ENCODE measurements at regions not wholly inside any gene's neighbourhood (a gene's known extent, or its start where the extent isn't known, plus 50 kb on each side); places are given as distances from the start of the nearest gene placed in this dataset.

GRCh38 chr2:198706476-198707082, 751.2 kb downstream of the SATB2 start:
- no peak for DNase-seq
- H3K9me3 Mint-ChIP-seq: no peaks in the 10 kb centered on the region
- H3K36me3 Mint-ChIP-seq: no peaks in the 10 kb centered on the region
- ATAC-seq (ENCODE audit: low read depth): no peak
- POLR2A ChIA-PET: no interaction called here
- no peak overlapping the region for H3K4me3 Mint-ChIP-seq
- peaks cover 2% of the 10 kb centered on the region for H3K27me3 Mint-ChIP-seq
- H3K27ac Mint-ChIP-seq: no peak overlapping the region
- H3K4me1 Mint-ChIP-seq: no peaks in the 10 kb centered on the region

- Mint-ChIP-seq H3K4me1 (no peaks in the 10 kb centered on the region), H3K27me3 (peaks cover 3% of the 10 kb centered on the region), H3K4me3 (no peak overlapping the region), H3K36me3 (no peaks in the 10 kb centered on the region), H3K27ac (no peak overlapping the region), H3K9me3 (no peaks in the 10 kb centered on the region)
- DNase-seq (no peak), ATAC-seq (ENCODE audit: low read depth) (no peak)
- POLR2A ChIA-PET: no interaction called here
Measured at GRCh38 chr2:198703281-198703680, 754.5 kb downstream of the SATB2 start.

GRCh38 chr2:198702796-198703195, 754.9 kb downstream of the SATB2 start:
- H3K9me3 Mint-ChIP-seq: no peaks in the 10 kb centered on the region
- no peak overlapping the region for H3K27ac Mint-ChIP-seq
- peaks cover 3% of the 10 kb centered on the region for H3K27me3 Mint-ChIP-seq
- ATAC-seq (ENCODE audit: low read depth) (no peak), DNase-seq (no peak)
- no peak overlapping the region for H3K4me3 Mint-ChIP-seq
- no peaks in the 10 kb centered on the region for H3K36me3 Mint-ChIP-seq
- H3K4me1 Mint-ChIP-seq: no peaks in the 10 kb centered on the region
- POLR2A ChIA-PET: no interaction called here

GRCh38 chr2:198701481-198701880, 756.3 kb downstream of the SATB2 start:
- DNase-seq: no peak
- no peaks in the 10 kb centered on the region for H3K4me1 Mint-ChIP-seq
- no peak for ATAC-seq (ENCODE audit: low read depth)
- no peaks in the 10 kb centered on the region for H3K9me3 Mint-ChIP-seq
- POLR2A ChIA-PET: no interaction called here
- H3K27ac Mint-ChIP-seq: no peak overlapping the region
- H3K27me3 Mint-ChIP-seq: peaks cover 3% of the 10 kb centered on the region
- H3K36me3 Mint-ChIP-seq: no peaks in the 10 kb centered on the region
- no peak overlapping the region for H3K4me3 Mint-ChIP-seq

- H3K4me1 Mint-ChIP-seq: no peaks in the 10 kb centered on the region
- no peak overlapping the region for H3K27ac Mint-ChIP-seq
- no peaks in the 10 kb centered on the region for H3K9me3 Mint-ChIP-seq
Measured at GRCh38 chr2:198700319-198700718, 757.4 kb downstream of the SATB2 start.

GRCh38 chr2:198698230-198698629, 759.5 kb downstream of the SATB2 start:
- ATAC-seq (ENCODE audit: low read depth) (no peak), DNase-seq (no peak)
- Mint-ChIP-seq H3K27ac (no peak overlapping the region), H3K4me3 (no peak overlapping the region), H3K36me3 (no peaks in the 10 kb centered on the region), H3K9me3 (no peaks in the 10 kb centered on the region), H3K27me3 (peaks cover 3% of the 10 kb centered on the region), H3K4me1 (no peaks in the 10 kb centered on the region)
- POLR2A ChIA-PET: no interaction called here

More at GRCh38 chr2:198700319-198700718, 757.4 kb downstream of the SATB2 start:
- POLR2A ChIA-PET: no interaction called here
- peaks cover 3% of the 10 kb centered on the region for H3K27me3 Mint-ChIP-seq
- ATAC-seq (ENCODE audit: low read depth) (no peak), DNase-seq (no peak)
- H3K36me3 Mint-ChIP-seq: no peaks in the 10 kb centered on the region
- no peak overlapping the region for H3K4me3 Mint-ChIP-seq

- H3K27me3 Mint-ChIP-seq: peaks cover 3% of the 10 kb centered on the region
- no peak overlapping the region for H3K4me3 Mint-ChIP-seq
- no peaks in the 10 kb centered on the region for H3K9me3 Mint-ChIP-seq
- H3K27ac Mint-ChIP-seq: no peak overlapping the region
- H3K4me1 Mint-ChIP-seq: no peaks in the 10 kb centered on the region
- DNase-seq (no peak), ATAC-seq (ENCODE audit: low read depth) (no peak)
- no peaks in the 10 kb centered on the region for H3K36me3 Mint-ChIP-seq
- POLR2A ChIA-PET: no interaction called here
Measured at GRCh38 chr2:198697794-198698193, 759.9 kb downstream of the SATB2 start.

GRCh38 chr2:198697218-198697617, 760.5 kb downstream of the SATB2 start:
- Mint-ChIP-seq H3K4me1 (no peaks in the 10 kb centered on the region), H3K27me3 (peaks cover 3% of the 10 kb centered on the region)

GRCh38 chr2:198695879-198696278, 761.9 kb downstream of the SATB2 start:
- H3K36me3 Mint-ChIP-seq: no peaks in the 10 kb centered on the region
- POLR2A ChIA-PET: no interaction called here
- no peak for ATAC-seq (ENCODE audit: low read depth)

More at GRCh38 chr2:198697218-198697617, 760.5 kb downstream of the SATB2 start:
- POLR2A ChIA-PET: no interaction called here
- Mint-ChIP-seq H3K9me3 (no peaks in the 10 kb centered on the region), H3K4me3 (no peak overlapping the region), H3K27ac (no peak overlapping the region), H3K36me3 (no peaks in the 10 kb centered on the region)
- ATAC-seq (ENCODE audit: low read depth) (no peak), DNase-seq (no peak)

GRCh38 chr2:198692907-198693510, 764.7 kb downstream of the SATB2 start:
- peaks cover 1% of the 10 kb centered on the region for H3K9me3 Mint-ChIP-seq
- H3K27ac Mint-ChIP-seq: no peak overlapping the region
- DNase-seq (no peak), ATAC-seq (ENCODE audit: low read depth) (no peak)
- POLR2A ChIA-PET: no interaction called here
- no peaks in the 10 kb centered on the region for H3K27me3 Mint-ChIP-seq
- no peaks in the 10 kb centered on the region for H3K36me3 Mint-ChIP-seq
- H3K4me3 Mint-ChIP-seq: no peak overlapping the region
- H3K4me1 Mint-ChIP-seq: no peaks in the 10 kb centered on the region

More at GRCh38 chr2:198695879-198696278, 761.9 kb downstream of the SATB2 start:
- H3K4me3 Mint-ChIP-seq: no peak overlapping the region
- no peak for DNase-seq
- peaks cover 3% of the 10 kb centered on the region for H3K27me3 Mint-ChIP-seq
- no peaks in the 10 kb centered on the region for H3K4me1 Mint-ChIP-seq
- H3K27ac Mint-ChIP-seq: no peak overlapping the region
- no peaks in the 10 kb centered on the region for H3K9me3 Mint-ChIP-seq

- no peaks in the 10 kb centered on the region for H3K4me1 Mint-ChIP-seq
- peaks cover 1% of the 10 kb centered on the region for H3K9me3 Mint-ChIP-seq
- ATAC-seq (ENCODE audit: low read depth) (no peak), DNase-seq (no peak)
- no peaks in the 10 kb centered on the region for H3K36me3 Mint-ChIP-seq
- H3K4me3 Mint-ChIP-seq: no peak overlapping the region
- H3K27me3 Mint-ChIP-seq: no peaks in the 10 kb centered on the region
- H3K27ac Mint-ChIP-seq: no peak overlapping the region
- POLR2A ChIA-PET: no interaction called here
Measured at GRCh38 chr2:198691236-198691635, 766.5 kb downstream of the SATB2 start.

GRCh38 chr2:198664321-198664720, 793.4 kb downstream of the SATB2 start:
- Mint-ChIP-seq H3K27me3 (no peaks in the 10 kb centered on the region), H3K4me1 (no peaks in the 10 kb centered on the region), H3K9me3 (no peaks in the 10 kb centered on the region), H3K27ac (no peak overlapping the region), H3K36me3 (no peaks in the 10 kb centered on the region), H3K4me3 (no peak overlapping the region)
- POLR2A ChIA-PET: no interaction called here
- DNase-seq (no peak), ATAC-seq (ENCODE audit: low read depth) (no peak)

GRCh38 chr2:198662905-198663304, 794.8 kb downstream of the SATB2 start:
- Mint-ChIP-seq H3K36me3 (no peaks in the 10 kb centered on the region), H3K4me3 (no peak overlapping the region), H3K4me1 (no peaks in the 10 kb centered on the region), H3K27me3 (no peaks in the 10 kb centered on the region), H3K27ac (no peak overlapping the region), H3K9me3 (no peaks in the 10 kb centered on the region)
- POLR2A ChIA-PET: no interaction called here
- no peak for ATAC-seq (ENCODE audit: low read depth)
- DNase-seq: no peak

GRCh38 chr2:198660501-198660900, 797.2 kb downstream of the SATB2 start:
- no peaks in the 10 kb centered on the region for H3K9me3 Mint-ChIP-seq
- no peaks in the 10 kb centered on the region for H3K4me1 Mint-ChIP-seq
- H3K36me3 Mint-ChIP-seq: no peaks in the 10 kb centered on the region
- no peak for DNase-seq
- no peak overlapping the region for H3K27ac Mint-ChIP-seq
- POLR2A ChIA-PET: no interaction called here
- H3K27me3 Mint-ChIP-seq: no peaks in the 10 kb centered on the region
- H3K4me3 Mint-ChIP-seq: no peak overlapping the region
- no peak for ATAC-seq (ENCODE audit: low read depth)

Measured in activated naive CD8-positive, alpha-beta T cell treated with anti-CD3 and anti-CD28 coated beads, Interleukin-2, amount 10 ng/mL, durations not matched to agents 7 days and 5 days (primary cell).